ENCODE measurements at regions not wholly inside any gene's neighbourhood (a gene's known extent, or its start where the extent isn't known, plus 50 kb on each side); places are given as distances from the start of the nearest gene placed in this dataset.
"Not testable (repeated sequence)": the region's sequence is repeated elsewhere in the genome, so short reads cannot be mapped to it uniquely, and the experiment has no call there.

DNA sequence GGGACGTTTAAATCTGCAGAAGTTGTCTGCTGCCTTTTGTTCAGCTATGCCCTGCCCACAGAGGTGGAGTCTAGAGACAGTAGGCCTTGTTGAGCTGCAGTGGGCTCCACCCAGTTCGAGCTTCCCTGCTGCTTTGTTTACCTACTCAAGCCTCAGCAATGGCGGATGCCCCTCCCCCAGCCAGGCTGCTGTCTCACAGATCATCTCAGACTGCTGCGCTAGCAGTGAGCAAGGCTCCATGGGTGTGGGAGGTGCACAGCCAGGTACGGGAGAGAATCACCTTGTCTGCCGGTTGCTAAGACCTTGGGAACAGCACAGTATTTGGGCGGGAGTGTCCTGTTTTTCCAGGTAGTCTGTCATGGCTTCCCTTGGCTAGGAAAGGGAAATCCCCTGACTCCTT is 114.3 kb upstream of the PALM2AKAP2 start:
- TF ChIP-seq POLR2A (IDR thresholded peaks at IDR 0.05; ENCODE audit: low read length); SMC3 (IDR thresholded peaks at IDR 0.05); RFX5 (IDR thresholded peaks at IDR 0.05); NFE2L2 (conservative IDR thresholded peaks at IDR 0.05; ENCODE audit: low read length): not testable (repeated sequence)
- TF ChIP-seq, protein P1, sequence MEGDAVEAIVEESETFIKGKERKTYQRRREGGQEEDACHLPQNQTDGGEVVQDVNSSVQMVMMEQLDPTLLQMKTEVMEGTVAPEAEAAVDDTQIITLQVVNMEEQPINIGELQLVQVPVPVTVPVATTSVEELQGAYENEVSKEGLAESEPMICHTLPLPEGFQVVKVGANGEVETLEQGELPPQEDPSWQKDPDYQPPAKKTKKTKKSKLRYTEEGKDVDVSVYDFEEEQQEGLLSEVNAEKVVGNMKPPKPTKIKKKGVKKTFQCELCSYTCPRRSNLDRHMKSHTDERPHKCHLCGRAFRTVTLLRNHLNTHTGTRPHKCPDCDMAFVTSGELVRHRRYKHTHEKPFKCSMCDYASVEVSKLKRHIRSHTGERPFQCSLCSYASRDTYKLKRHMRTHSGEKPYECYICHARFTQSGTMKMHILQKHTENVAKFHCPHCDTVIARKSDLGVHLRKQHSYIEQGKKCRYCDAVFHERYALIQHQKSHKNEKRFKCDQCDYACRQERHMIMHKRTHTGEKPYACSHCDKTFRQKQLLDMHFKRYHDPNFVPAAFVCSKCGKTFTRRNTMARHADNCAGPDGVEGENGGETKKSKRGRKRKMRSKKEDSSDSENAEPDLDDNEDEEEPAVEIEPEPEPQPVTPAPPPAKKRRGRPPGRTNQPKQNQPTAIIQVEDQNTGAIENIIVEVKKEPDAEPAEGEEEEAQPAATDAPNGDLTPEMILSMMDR (IDR thresholded peaks at IDR 0.05), result not testable (repeated sequence)
